Caco-2 (cell line): ENCODE measurements at regions not wholly inside any gene's neighbourhood (a gene's known extent, or its start where the extent isn't known, plus 50 kb on each side); places are given as distances from the start of the nearest gene placed in this dataset.

Experiments
- BruUV-seq: library from RNA; stranded (reverse); fragments of 400-500 nt; replicated peaks from 2 replicates; lab custom pipeline; 2021; lab: Mats Ljungman, UMichigan
- CTCF ChIA-PET: fragments of 300-600 bp; sonication (Branson Sonifier 250); formaldehyde crosslinking; loops from one replicate; lab custom pipeline; 2022; ENCODE audit warnings: antibody characterized with exemption; lab: Charles Lee
- POLR2A ChIA-PET: fragments of 300-600 bp; sonication (Branson Sonifier 250); formaldehyde crosslinking; loops from one replicate; lab custom pipeline; 2022; ENCODE audit warnings: antibody characterized with exemption; lab: Charles Lee
- DNase-seq, 2 experiments: peaks; one replicate each; pipeline versions ENCODE4 v3.0.0 to v3.0.0-alpha.2; 2020 to 2022
- H3K27me3 ChIP-seq: replicated peaks from 2 replicates; pipeline ENCODE4 v1.6.0; 2011; ENCODE audit warnings: low read length; ENCODE audit not compliant: control insufficient read depth, insufficient read depth
- H3K36me3 ChIP-seq: 2 replicates; pipeline ENCODE4 v1.5.1; 2011; ENCODE audit warnings: low read length; ENCODE audit not compliant: control insufficient read depth, insufficient read depth
- H3K4me1 ChIP-seq: fragments of 250-450 bp; sonication (Bioruptor Pico); 2 replicates; pipeline ENCODE4 v1.5.1; 2020; ENCODE audit warnings: mild to moderate bottlenecking
- H3K4me3 ChIP-seq: 2 replicates; pipeline ENCODE4 v1.5.1; 2011; ENCODE audit warnings: low read depth, mild to moderate bottlenecking, control low read depth, low read length
- H3K9me3 ChIP-seq: fragments of 250-450 bp; sonication (Bioruptor Pico); 2 replicates; pipeline ENCODE4 v1.5.1; 2020; ENCODE audit warnings: mild to moderate bottlenecking, moderate library complexity
- H3K27ac Mint-ChIP-seq: one replicate; pipeline ENCODE4 v1.8.0; 2022; ENCODE audit warnings: mixed read lengths; ENCODE audit not compliant: unreplicated experiment
- H3K27me3 Mint-ChIP-seq: one replicate; pipeline ENCODE4 v1.8.0; 2022; ENCODE audit warnings: mixed read lengths; ENCODE audit not compliant: insufficient read depth, unreplicated experiment
- H3K36me3 Mint-ChIP-seq: one replicate; pipeline ENCODE4 v1.8.0; 2022; ENCODE audit warnings: mild to moderate bottlenecking, mixed read lengths; ENCODE audit not compliant: insufficient read depth, unreplicated experiment
- H3K4me1 Mint-ChIP-seq: one replicate; pipeline ENCODE4 v1.8.0; 2022; ENCODE audit warnings: low read depth, mixed read lengths; ENCODE audit not compliant: unreplicated experiment
- H3K4me3 Mint-ChIP-seq: one replicate; pipeline ENCODE4 v1.8.0; 2022; ENCODE audit warnings: mild to moderate bottlenecking, moderate library complexity, mixed read lengths; ENCODE audit not compliant: unreplicated experiment
- H3K9me3 Mint-ChIP-seq: one replicate; pipeline ENCODE4 v1.8.0; 2022; ENCODE audit warnings: mixed read lengths; ENCODE audit not compliant: unreplicated experiment
- intact Hi-C: fragments of 100-400 bp; cut with micrococcal nuclease; formaldehyde crosslinking; loops from one replicate; pipeline ENCODE4 v1.10.0; 2022; ENCODE audit not compliant: unreplicated experiment
- TF ChIP-seq, protein P1 (sequence below), 2 experiments: fragments of 200-600 bp in 1 of 2; IDR thresholded peaks; 1 replicate in 1 of 2; 2 replicates in 1 of 2; pipeline versions ENCODE4 v1.5.1 to v1.8.0; 2011 to 2022; ENCODE audit warnings: antibody characterized with exemption in 1 of 2, control low read depth in 1 of 2, inconsistent platforms in 1 of 2, low read depth in 1 of 2, low read length in 1 of 2, mild to moderate bottlenecking in 1 of 2, moderate library complexity in 1 of 2; ENCODE audit not compliant: insufficient read depth in 1 of 2, severe bottlenecking in 1 of 2, unreplicated experiment in 1 of 2

DNA sequence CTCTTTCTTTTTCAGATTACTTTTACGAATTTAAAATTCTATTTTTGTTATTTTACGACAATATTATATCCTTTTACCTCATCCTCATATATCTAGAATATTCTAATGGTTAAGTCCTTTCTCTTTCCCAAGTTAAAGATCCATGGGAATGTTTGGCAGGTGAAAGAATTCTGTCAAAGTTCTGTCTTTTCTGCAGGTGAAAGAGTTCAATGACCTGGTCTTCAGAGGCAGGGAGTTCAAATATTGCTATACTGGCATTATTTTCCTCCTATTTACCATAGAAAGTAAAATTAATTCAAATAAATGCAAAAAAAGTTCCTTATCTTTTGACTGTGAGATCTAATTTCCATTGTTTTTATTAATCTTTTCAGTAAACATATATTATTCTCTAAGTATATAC lies 194.3 kb downstream of the ARL4A start:
- Mint-ChIP-seq H3K27ac (no peak overlapping the region), H3K4me1 (no peaks in the 10 kb centered on the region), H3K9me3 (no peaks in the 10 kb centered on the region), H3K36me3 (no peaks in the 10 kb centered on the region), H3K27me3 (no peaks in the 10 kb centered on the region), H3K4me3 (no peak overlapping the region)
- H3K36me3 ChIP-seq: no peaks in the 10 kb centered on the region
- DNase-seq: no peak
- no peaks in the 10 kb centered on the region for H3K4me1 ChIP-seq
- no peaks in the 10 kb centered on the region for H3K27me3 ChIP-seq
- CTCF ChIA-PET: no interaction called here
- H3K9me3 ChIP-seq: no peaks in the 10 kb centered on the region
- TF ChIP-seq, protein P1, sequence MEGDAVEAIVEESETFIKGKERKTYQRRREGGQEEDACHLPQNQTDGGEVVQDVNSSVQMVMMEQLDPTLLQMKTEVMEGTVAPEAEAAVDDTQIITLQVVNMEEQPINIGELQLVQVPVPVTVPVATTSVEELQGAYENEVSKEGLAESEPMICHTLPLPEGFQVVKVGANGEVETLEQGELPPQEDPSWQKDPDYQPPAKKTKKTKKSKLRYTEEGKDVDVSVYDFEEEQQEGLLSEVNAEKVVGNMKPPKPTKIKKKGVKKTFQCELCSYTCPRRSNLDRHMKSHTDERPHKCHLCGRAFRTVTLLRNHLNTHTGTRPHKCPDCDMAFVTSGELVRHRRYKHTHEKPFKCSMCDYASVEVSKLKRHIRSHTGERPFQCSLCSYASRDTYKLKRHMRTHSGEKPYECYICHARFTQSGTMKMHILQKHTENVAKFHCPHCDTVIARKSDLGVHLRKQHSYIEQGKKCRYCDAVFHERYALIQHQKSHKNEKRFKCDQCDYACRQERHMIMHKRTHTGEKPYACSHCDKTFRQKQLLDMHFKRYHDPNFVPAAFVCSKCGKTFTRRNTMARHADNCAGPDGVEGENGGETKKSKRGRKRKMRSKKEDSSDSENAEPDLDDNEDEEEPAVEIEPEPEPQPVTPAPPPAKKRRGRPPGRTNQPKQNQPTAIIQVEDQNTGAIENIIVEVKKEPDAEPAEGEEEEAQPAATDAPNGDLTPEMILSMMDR (IDR thresholded peaks at IDR 0.05; ENCODE audit: insufficient read depth in 1 of 2, low read depth in 1 of 2, low read length in 1 of 2, severe bottlenecking in 1 of 2, unreplicated experiment in 1 of 2): no peak
- BruUV-seq: no TSS peak
- POLR2A ChIA-PET: no interaction called here
- H3K4me3 ChIP-seq: no peak overlapping the region
- intact Hi-C loops: no loop called here

DNA sequence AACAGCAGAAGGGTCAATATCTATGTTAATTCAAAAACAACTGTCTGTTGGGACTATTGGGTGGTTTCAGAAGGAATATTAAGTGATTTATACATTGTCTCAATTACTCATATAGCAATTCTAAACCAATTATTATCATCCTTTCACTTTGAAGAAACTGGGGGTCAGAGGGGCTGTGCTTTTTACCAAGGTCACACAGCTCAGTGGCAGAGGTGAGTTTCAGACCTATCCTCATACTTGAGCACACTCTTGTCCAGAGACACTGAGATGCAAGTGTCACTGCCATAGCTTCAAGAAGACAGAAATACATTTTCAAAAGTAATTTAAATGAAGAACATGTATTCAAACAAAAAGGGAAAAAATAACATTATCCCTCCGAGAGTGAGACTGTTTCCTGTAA lies 195.3 kb downstream of the ARL4A start:
- Histone ChIP-seq H3K36me3 (no peaks in the 10 kb centered on the region), H3K27me3 (no peaks in the 10 kb centered on the region), H3K4me3 (no peak overlapping the region), H3K9me3 (no peaks in the 10 kb centered on the region), H3K4me1 (no peaks in the 10 kb centered on the region)
- BruUV-seq: no TSS peak
- TF ChIP-seq, protein P1 (IDR thresholded peaks at IDR 0.05; ENCODE audit: insufficient read depth in 1 of 2, low read depth in 1 of 2, low read length in 1 of 2, severe bottlenecking in 1 of 2, unreplicated experiment in 1 of 2): no peak
- Mint-ChIP-seq H3K4me1 (no peaks in the 10 kb centered on the region), H3K27me3 (no peaks in the 10 kb centered on the region), H3K9me3 (no peaks in the 10 kb centered on the region), H3K27ac (no peak overlapping the region), H3K4me3 (no peak overlapping the region), H3K36me3 (no peaks in the 10 kb centered on the region)
- ChIA-PET CTCF (no interaction called here), POLR2A (no interaction called here)
- intact Hi-C loops: no loop called here
- DNase-seq: no peak

DNA sequence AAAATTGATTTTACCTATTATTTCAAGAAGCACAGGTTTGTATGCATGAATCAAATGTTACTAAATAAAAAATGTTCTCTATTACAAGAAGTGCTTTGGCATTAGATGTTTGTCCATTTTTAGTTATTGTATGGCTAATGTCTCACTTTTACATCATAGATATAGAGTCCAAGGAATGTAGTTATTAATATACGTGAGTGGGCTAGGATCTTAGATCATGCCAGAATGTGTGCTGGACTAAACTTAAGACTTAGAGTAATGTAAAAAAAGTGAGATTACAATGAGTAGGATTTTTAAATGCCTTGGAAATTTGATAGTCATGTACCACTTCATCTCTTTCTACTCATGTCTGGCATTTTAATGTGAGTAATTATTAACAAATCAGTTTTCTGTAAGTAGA lies 196.6 kb downstream of the ARL4A start:
- CTCF ChIA-PET: no interaction called here
- H3K4me3 Mint-ChIP-seq: no peak overlapping the region
- H3K4me3 ChIP-seq: no peak overlapping the region
- no peaks in the 10 kb centered on the region for H3K9me3 Mint-ChIP-seq
- H3K36me3 Mint-ChIP-seq: no peaks in the 10 kb centered on the region
- TF ChIP-seq, protein P1 (IDR thresholded peaks at IDR 0.05; ENCODE audit: insufficient read depth in 1 of 2, low read depth in 1 of 2, low read length in 1 of 2, severe bottlenecking in 1 of 2, unreplicated experiment in 1 of 2): no peak
- H3K36me3 ChIP-seq: no peaks in the 10 kb centered on the region
- no peak for DNase-seq
- intact Hi-C loops: no loop called here
- no TSS peak for BruUV-seq
- no peaks in the 10 kb centered on the region for H3K4me1 ChIP-seq
- no peaks in the 10 kb centered on the region for H3K9me3 ChIP-seq
- no peaks in the 10 kb centered on the region for H3K27me3 ChIP-seq
- POLR2A ChIA-PET: no interaction called here
- H3K4me1 Mint-ChIP-seq: no peaks in the 10 kb centered on the region
- no peaks in the 10 kb centered on the region for H3K27me3 Mint-ChIP-seq
- no peak overlapping the region for H3K27ac Mint-ChIP-seq
